Epithelial cell of proximal tubule (primary cell): ENCODE measurements at regions not wholly inside any gene's neighbourhood (a gene's known extent, or its start where the extent isn't known, plus 50 kb on each side); places are given as distances from the start of the nearest gene placed in this dataset.

ENCODE experiments used
- DNase-seq: peaks from one replicate; pipeline ENCODE4 v3.0.0-alpha.2; 2011; ENCODE audit warnings: low read depth
- H3K4me3 ChIP-seq: 2 replicates; pipeline ENCODE4 v1.5.1; 2011; ENCODE audit warnings: low read depth, mild to moderate bottlenecking, low read length
- TF ChIP-seq, protein P1 (sequence below): conservative IDR thresholded peaks from 2 replicates; pipeline ENCODE4 v1.5.1; 2012; ENCODE audit warnings: low read depth, mild to moderate bottlenecking, low read length

DNA sequence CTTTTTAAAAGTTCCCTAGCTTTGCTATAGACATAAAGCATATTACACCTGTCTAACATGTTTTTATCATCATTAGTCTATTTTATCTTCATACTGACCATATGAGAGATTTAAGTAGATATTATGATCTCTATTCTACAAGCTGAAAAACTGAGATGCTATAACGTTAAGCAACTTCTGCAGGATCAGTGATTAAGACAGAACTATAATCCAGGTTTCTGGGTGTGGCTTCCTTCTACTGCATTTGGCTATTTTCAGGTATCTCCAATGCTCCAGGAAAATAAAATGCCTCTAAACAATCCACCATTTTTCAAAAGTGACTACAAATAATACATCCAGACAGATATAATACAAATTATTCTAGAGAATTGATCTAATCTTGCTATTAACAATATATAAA, 53.4 kb downstream of the RGS2 start:
- TF ChIP-seq, protein P1, sequence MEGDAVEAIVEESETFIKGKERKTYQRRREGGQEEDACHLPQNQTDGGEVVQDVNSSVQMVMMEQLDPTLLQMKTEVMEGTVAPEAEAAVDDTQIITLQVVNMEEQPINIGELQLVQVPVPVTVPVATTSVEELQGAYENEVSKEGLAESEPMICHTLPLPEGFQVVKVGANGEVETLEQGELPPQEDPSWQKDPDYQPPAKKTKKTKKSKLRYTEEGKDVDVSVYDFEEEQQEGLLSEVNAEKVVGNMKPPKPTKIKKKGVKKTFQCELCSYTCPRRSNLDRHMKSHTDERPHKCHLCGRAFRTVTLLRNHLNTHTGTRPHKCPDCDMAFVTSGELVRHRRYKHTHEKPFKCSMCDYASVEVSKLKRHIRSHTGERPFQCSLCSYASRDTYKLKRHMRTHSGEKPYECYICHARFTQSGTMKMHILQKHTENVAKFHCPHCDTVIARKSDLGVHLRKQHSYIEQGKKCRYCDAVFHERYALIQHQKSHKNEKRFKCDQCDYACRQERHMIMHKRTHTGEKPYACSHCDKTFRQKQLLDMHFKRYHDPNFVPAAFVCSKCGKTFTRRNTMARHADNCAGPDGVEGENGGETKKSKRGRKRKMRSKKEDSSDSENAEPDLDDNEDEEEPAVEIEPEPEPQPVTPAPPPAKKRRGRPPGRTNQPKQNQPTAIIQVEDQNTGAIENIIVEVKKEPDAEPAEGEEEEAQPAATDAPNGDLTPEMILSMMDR, result no peak
- no peak overlapping the region for H3K4me3 ChIP-seq
- DNase-seq, result no peak

DNA sequence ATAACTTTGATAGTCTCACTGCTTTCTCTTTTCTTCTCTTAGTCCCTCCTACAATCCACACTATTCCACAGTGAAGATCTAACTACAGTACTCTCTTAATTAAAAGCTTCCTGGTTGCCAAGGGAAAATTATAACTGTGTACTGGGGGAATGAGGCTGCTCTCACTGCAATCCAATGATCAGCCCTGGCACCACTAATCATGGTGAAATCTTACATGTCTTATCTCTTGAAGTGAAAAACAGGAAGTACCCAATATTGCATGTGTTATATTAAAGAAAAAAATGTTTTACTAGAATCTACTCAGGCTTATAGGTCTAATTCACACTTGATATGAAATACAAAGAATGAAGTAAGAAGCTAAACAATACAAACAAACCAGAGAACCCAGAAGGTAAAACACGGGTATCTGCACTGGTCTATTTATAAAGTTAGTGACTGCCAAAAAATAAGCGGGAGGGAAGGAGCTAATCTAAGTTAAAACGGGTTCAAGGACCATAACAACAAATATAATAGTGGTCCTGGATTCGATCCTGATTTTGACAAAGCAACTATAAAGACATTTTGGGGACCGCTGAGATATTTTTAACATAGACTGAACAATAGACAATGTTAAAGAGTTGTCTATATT, 57.5 kb downstream of the RGS2 start:
- H3K4me3 ChIP-seq, result no peak overlapping the region
- TF ChIP-seq, protein P1, result no peak
- no peak for DNase-seq

DNA sequence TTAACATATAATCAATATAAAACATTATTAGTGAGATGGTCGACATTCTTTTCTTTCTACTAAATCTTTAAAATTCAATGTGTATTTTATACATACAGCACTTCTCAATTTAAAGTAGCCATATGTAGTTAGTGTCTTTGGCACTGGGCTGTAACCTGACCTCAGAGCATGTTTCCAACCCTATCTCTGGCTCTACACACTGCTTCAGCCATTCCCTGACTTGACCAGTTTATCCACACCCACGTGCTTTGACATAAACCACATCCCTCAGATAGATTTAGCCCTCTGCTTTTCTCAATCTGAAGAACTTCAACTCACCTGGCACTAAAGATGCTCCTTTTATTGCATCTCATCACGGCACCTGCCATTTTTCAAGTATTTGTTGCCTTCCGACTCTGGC, 58.3 kb downstream of the RGS2 start:
- TF ChIP-seq, protein P1, result no peak
- DNase-seq, result no peak
- no peak overlapping the region for H3K4me3 ChIP-seq

DNA sequence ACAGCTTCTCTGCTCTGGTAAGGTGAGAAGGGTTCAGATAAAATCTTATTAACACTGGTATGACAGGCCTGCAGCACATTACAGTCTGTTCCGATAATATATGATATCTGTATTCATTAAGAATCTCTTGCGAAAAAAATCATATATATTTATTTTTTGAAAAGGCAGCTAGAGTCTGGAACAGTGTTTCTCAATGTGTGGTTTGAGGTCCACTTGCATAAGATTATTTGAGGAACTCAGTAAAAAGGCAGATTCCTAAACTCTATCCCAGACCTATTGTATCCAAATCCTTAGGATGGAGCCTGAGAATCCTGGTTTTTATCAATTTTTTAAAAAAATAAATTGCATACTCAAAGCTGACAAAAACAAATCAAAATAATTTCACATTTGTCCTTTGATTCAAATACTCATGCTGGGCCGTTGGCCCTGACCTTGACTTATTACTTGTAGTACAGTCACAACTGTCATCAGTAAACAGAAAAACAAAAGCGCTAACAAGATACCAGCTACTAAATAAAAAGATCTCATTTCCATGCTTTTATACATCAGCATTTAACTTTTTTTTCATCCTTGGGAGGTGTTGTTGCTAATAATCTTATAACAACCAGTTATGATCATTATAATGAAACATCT, 60.6 kb downstream of the RGS2 start:
- DNase-seq, result no peak
- H3K4me3 ChIP-seq, result no peak overlapping the region
- TF ChIP-seq, protein P1, result no peak

DNA sequence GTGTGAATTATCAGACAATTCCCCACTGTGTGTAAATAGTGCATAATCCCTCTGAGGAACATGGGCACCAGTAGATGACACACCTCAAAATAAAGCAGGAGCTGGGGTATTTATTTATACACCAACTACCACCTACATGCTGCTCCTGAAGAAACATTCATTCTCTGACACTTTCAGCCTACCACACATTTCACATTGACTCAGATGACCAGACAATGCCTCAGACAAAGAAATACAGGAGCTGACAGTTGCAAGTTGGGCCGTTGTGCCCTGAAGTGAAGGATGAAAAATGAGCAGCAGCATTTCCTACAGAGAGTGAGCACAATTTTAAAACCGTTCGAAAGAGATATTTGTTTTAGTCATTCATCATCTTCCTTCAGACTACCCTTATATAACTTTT, 63.2 kb downstream of the RGS2 start:
- DNase-seq, result no peak
- no peak overlapping the region for H3K4me3 ChIP-seq
- TF ChIP-seq, protein P1, result no peak

DNA sequence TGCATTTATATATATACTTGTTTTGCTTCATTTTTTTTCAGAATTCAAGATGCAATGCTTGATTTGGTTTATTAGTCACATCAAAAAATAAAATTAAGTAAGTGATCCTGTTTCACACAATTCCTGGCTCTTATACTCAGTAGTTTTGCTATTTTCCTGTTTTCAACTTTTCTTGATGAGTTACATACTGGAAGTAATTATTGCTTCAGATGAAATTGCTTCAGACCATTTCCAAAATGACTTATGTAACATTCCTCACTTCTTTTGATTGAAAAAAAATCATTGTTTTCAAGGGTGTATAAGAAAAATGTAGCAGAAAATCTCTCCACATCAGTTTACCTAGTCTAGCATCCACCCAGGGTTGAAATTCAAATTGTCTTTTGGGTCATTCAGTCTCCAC, 65.0 kb downstream of the RGS2 start:
- no peak for DNase-seq
- TF ChIP-seq, protein P1, result no peak
- no peak overlapping the region for H3K4me3 ChIP-seq

DNA sequence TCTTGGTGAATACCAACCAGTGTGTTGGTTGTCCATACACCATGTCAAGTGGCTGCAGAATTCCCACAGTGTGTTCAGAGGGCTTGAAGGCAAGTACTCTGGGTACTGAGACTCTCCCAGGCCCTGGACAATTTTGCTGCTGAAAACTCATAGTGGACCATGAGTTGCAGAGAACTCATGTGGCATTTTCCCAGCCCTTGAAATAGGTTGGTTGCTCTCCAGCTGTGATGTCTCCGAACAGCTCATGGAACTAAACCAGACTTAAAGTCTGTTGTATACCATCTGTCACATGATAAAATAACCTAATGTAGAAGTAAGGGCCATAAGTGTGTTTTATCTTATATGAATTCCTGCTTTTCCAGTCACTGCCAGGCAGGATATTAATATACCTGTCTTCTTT, 67.8 kb downstream of the RGS2 start:
- DNase-seq, result no peak
- no peak overlapping the region for H3K4me3 ChIP-seq
- TF ChIP-seq, protein P1, result no peak
